Chondrocyte (in vitro differentiated cells): ENCODE measurements at regions not wholly inside any gene's neighbourhood (a gene's known extent, or its start where the extent isn't known, plus 50 kb on each side); places are given as distances from the start of the nearest gene placed in this dataset.

Experiments used
- DNase-seq: peaks from one replicate; pipeline ENCODE4 v3.0.0; 2021; ENCODE audit warnings: mixed read lengths, low spot score
- H3K27ac Mint-ChIP-seq: one replicate; pipeline ENCODE4 v1.8.0; 2021; ENCODE audit warnings: mild to moderate bottlenecking, moderate library complexity, mixed read lengths; ENCODE audit not compliant: unreplicated experiment
- H3K27me3 Mint-ChIP-seq: 2 replicates; pipeline ENCODE4 v1.8.0; 2021; ENCODE audit warnings: low read depth, mixed read lengths
- H3K36me3 Mint-ChIP-seq: 2 replicates; pipeline ENCODE4 v1.8.0; 2021; ENCODE audit warnings: low read depth, mixed read lengths
- H3K4me1 Mint-ChIP-seq: 2 replicates; pipeline ENCODE4 v1.8.0; 2021; ENCODE audit warnings: low read depth, mild to moderate bottlenecking, mixed read lengths
- H3K4me3 Mint-ChIP-seq: one replicate; pipeline ENCODE4 v1.8.0; 2021; ENCODE audit warnings: mild to moderate bottlenecking, moderate library complexity, mixed read lengths; ENCODE audit not compliant: unreplicated experiment
- H3K9me3 Mint-ChIP-seq: 2 replicates; pipeline ENCODE4 v1.8.0; 2021; ENCODE audit warnings: low read depth, mixed read lengths
- TF ChIP-seq, protein P1 (sequence below): fragments of 200-600 bp; sonication (generic); IDR thresholded peaks from 2 replicates; pipeline ENCODE4 v1.5.0; 2021; ENCODE audit warnings: antibody characterized with exemption, mild to moderate bottlenecking, moderate library complexity

DNA sequence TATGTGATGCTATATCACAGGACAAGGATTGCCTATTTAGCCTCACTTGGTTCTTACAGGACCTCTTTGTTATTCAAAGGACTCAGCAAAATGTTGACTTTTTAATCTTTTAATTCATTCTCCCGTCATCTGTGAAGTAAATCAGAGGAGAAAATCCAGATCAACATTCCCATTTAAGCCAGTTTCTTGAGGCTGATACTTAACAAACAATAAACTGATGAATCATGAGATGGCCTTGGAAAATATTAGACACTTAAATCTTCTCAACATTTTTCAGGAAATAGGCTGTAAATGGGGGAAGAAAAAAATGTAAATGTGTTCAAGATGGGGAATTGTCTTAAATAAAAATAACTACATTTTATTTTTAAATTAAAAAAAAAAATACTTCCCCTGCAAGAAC lies 55.9 kb upstream of the UBR2 start:
- no peak overlapping the region for H3K4me3 Mint-ChIP-seq

DNA sequence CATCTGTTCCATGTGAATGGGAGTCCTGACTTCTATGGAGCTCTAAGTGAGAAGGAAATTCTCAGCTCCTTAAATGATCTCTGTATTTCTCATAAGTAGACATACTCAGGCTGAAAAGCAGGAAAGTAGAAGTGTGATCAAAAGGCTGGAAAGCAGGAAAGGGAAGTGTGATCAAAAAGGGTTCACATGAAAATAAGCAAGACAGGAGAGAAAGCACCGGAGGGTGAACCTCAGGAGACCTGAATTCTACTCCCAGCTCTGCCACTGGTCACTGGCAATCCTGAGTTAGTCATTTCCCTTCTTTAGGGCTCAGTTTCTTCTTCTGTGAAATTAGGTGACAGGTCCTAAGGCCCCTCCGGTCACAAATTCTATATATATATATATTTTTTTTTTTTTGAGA lies 55.5 kb upstream of the TRERF1 start:
- no peaks in the 10 kb centered on the region for H3K36me3 Mint-ChIP-seq
- H3K4me3 Mint-ChIP-seq = no peak overlapping the region
- no peak for DNase-seq
- peaks cover 7% of the 10 kb centered on the region for H3K9me3 Mint-ChIP-seq
- H3K27me3 Mint-ChIP-seq = no peaks in the 10 kb centered on the region
- TF ChIP-seq, protein P1, sequence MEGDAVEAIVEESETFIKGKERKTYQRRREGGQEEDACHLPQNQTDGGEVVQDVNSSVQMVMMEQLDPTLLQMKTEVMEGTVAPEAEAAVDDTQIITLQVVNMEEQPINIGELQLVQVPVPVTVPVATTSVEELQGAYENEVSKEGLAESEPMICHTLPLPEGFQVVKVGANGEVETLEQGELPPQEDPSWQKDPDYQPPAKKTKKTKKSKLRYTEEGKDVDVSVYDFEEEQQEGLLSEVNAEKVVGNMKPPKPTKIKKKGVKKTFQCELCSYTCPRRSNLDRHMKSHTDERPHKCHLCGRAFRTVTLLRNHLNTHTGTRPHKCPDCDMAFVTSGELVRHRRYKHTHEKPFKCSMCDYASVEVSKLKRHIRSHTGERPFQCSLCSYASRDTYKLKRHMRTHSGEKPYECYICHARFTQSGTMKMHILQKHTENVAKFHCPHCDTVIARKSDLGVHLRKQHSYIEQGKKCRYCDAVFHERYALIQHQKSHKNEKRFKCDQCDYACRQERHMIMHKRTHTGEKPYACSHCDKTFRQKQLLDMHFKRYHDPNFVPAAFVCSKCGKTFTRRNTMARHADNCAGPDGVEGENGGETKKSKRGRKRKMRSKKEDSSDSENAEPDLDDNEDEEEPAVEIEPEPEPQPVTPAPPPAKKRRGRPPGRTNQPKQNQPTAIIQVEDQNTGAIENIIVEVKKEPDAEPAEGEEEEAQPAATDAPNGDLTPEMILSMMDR = no peak
- no peak overlapping the region for H3K27ac Mint-ChIP-seq
- H3K4me1 Mint-ChIP-seq = peaks cover 23% of the 10 kb centered on the region

More for the DNA sequence above, 55.9 kb upstream of the UBR2 start:
- Mint-ChIP-seq H3K36me3 (no peaks in the 10 kb centered on the region), H3K4me1 (peaks cover 23% of the 10 kb centered on the region), H3K27ac (no peak overlapping the region), H3K9me3 (peaks cover 2% of the 10 kb centered on the region), H3K27me3 (no peaks in the 10 kb centered on the region)
- TF ChIP-seq, protein P1 = no peak
- no peak for DNase-seq

DNA sequence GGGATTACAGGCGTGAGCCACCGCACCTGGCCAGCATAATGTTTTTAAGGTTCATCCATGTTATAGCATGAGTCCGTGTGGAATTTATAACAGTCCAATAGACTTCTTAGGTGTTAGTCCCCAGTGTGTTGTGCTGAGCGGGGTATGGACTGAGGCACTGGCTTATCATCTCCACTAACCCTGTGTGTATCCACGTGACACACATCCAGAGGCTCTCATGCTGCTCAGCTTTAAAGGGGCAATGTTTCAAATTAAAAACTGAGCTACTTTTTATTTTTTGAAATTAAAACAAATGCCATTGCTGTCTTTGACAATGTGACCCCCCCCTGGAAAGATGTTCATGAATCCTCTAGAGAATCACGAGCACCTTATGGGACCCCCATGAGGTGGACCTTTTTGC lies 54.3 kb upstream of the TRERF1 start:
- H3K36me3 Mint-ChIP-seq = peaks cover 3% of the 10 kb centered on the region
- no peak for DNase-seq
- no peak overlapping the region for H3K4me3 Mint-ChIP-seq
- peaks cover 23% of the 10 kb centered on the region for H3K4me1 Mint-ChIP-seq
- H3K27me3 Mint-ChIP-seq = no peaks in the 10 kb centered on the region
- peak overlapping the region; percentile 22 for H3K27ac Mint-ChIP-seq
- TF ChIP-seq, protein P1 = no peak
- peaks cover 11% of the 10 kb centered on the region for H3K9me3 Mint-ChIP-seq

DNA sequence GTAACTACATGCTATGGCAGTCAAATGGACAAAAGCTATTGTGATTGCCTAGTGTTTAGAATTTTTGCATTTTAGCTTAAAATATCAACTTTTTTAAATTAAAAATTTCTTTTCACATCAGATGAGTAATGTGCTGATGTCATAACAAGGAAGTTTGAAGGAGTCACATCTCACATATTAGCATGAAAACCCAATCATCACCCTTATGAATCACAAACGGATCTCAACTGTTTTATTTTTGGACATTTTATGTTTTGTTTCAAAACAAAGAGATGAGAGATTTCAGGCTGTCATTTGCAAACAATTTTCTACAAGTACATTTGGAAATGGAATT lies 53.6 kb upstream of the TRERF1 start:
- DNase-seq = no peak
- TF ChIP-seq, protein P1 = no peak
- peaks cover 23% of the 10 kb centered on the region for H3K4me1 Mint-ChIP-seq
- no peaks in the 10 kb centered on the region for H3K27me3 Mint-ChIP-seq
- H3K4me3 Mint-ChIP-seq = no peak overlapping the region
- H3K27ac Mint-ChIP-seq = peak overlapping the region; percentile 84
- peaks cover 11% of the 10 kb centered on the region for H3K9me3 Mint-ChIP-seq
- peaks cover 3% of the 10 kb centered on the region for H3K36me3 Mint-ChIP-seq

DNA sequence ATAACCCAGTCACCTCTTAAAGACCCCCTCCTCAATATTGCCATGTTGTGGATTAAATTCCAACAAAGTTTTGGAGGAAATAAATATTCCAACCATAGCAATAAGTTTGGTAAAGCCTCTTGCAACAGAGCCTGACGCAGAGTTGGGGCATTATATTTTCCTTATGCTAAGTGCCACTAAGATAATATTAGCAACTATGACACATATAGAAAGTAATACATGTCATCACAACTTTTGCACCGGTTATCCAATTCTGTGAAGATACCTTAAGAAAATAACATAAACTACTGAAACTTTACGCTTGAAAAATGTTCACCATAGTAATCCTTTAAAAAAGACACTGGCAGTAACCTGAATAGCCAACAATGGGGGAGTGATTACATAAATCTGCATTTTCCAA lies 52.2 kb upstream of the TRERF1 start:
- TF ChIP-seq, protein P1 = no peak
- no peak for DNase-seq
- no peaks in the 10 kb centered on the region for H3K27me3 Mint-ChIP-seq
- no peak overlapping the region for H3K27ac Mint-ChIP-seq
- H3K9me3 Mint-ChIP-seq = peaks cover 11% of the 10 kb centered on the region
- peaks cover 16% of the 10 kb centered on the region for H3K4me1 Mint-ChIP-seq
- peaks cover 3% of the 10 kb centered on the region for H3K36me3 Mint-ChIP-seq
- H3K4me3 Mint-ChIP-seq = no peak overlapping the region
